ENCODE measurements at regions not wholly inside any gene's neighbourhood (a gene's known extent, or its start where the extent isn't known, plus 50 kb on each side); places are given as distances from the start of the nearest gene placed in this dataset.

DNA sequence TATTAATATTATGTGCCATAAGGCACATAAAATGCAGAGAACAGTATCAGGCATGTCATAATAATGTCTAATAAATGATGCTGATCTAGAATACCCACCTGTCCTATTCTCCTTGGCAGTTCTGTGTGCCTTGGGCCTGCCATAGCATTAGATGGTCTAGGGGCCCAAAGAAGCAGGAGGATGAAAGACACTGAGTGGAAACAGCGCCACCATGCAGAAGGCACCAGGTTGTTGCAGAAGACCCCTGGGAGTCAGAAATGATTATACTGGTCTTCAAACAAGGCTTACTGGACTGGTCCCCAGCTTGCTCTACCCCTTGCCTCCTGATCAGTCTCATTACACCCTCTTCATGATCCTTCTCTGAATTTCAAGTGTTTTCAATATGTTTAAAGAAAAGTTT, 353.3 kb downstream of the GRIN2B start:
- Histone ChIP-seq H2BK20ac (ENCODE audit: low read depth, low read length) (no peak overlapping the region), H4K5ac (ENCODE audit: low read depth, low read length) (no peak overlapping the region), H4K8ac (ENCODE audit: low read depth in 2 of 2, low read length in 2 of 2) (no peak overlapping the region), H3K4me2 (ENCODE audit: low read depth, low read length) (no peak overlapping the region), H2AK5ac (ENCODE audit: low read depth, low read length) (no peak overlapping the region), H3K4me1 (ENCODE audit: control insufficient read depth, insufficient read depth, low read length) (no peaks in the 10 kb centered on the region), H3K9me1 (ENCODE audit: insufficient read depth, low read length) (no peaks in the 10 kb centered on the region), H3K14ac (replicated peaks; ENCODE audit: low read depth, low read length) (no peak overlapping the region), H3K23ac (ENCODE audit: low read depth, low read length) (no peak overlapping the region), H3K79me1 (ENCODE audit: low read depth in 1 of 2, low read length in 2 of 2) (no peaks in the 10 kb centered on the region), H2BK120ac (ENCODE audit: low read depth, low read length) (no peak overlapping the region), H2BK15ac (ENCODE audit: low read depth, low read length) (no peak overlapping the region), H3K4ac (ENCODE audit: low read depth, low read length) (no peak overlapping the region), H4K20me1 (ENCODE audit: insufficient read depth, low read length) (no peaks in the 10 kb centered on the region), H3K18ac (ENCODE audit: low read depth, low read length) (no peak overlapping the region), H4K91ac (ENCODE audit: insufficient read depth, low read depth, low read length) (no peak overlapping the region), H3K27me3 (ENCODE audit: control insufficient read depth, insufficient read depth, low read length) (no peaks in the 10 kb centered on the region), H3K36me3 (ENCODE audit: control insufficient read depth, insufficient read depth, low read length) (no peaks in the 10 kb centered on the region), H3K56ac (ENCODE audit: extremely low read depth, insufficient read depth, low read length) (no peak overlapping the region), H3K27ac (ENCODE audit: insufficient read depth, low read length) (no peak overlapping the region), H2BK5ac (ENCODE audit: low read depth, low read length, poor library complexity, severe bottlenecking) (no peak overlapping the region), H3K9me3 (ENCODE audit: control insufficient read depth, insufficient read depth, low read length) (no peaks in the 10 kb centered on the region), H2AFZ (replicated peaks; ENCODE audit: low read length, poor library complexity) (no peak overlapping the region), H3K9ac (ENCODE audit: low read depth, low read length) (no peak overlapping the region), H2AK9ac (replicated peaks; ENCODE audit: low read depth, low read length, poor library complexity) (no peak overlapping the region), H3K4me3 (ENCODE audit: insufficient read depth, low read depth, low read length) (no peak overlapping the region)
- ChIA-PET POLR2A (ENCODE audit: unreplicated experiment) (no interaction called here), CTCF (no interaction called here)
- ATAC-seq (ENCODE audit: low read depth) = no peak
- dilution Hi-C loops (cut with HindIII; ENCODE audit: low sequenced_read_pairs, unreplicated experiment) (no loop called here), intact Hi-C loops (cut with micrococcal nuclease) (no loop called here), in situ Hi-C loops (cut with MboI; ENCODE audit: low sequenced_read_pairs) (no loop called here)
- no peak for DNase-seq
- BruUV-seq (replicated peaks) = no TSS peak
- no peak for TF ChIP-seq RAD21 (IDR thresholded peaks at IDR 0.05; ENCODE audit: low read length)
- no peak for TF ChIP-seq NFE2L2 (IDR thresholded peaks at IDR 0.05; ENCODE audit: low read depth, low read length)
- TF ChIP-seq RFX5 (IDR thresholded peaks at IDR 0.05; ENCODE audit: low read depth, low read length) = no peak
- no peak for TF ChIP-seq SMC3 (IDR thresholded peaks at IDR 0.05; ENCODE audit: low read depth, low read length)
- TF ChIP-seq BHLHE40 (IDR thresholded peaks at IDR 0.05; ENCODE audit: low read depth, low read length) = no peak
- TF ChIP-seq CHD1 (IDR thresholded peaks at IDR 0.05; ENCODE audit: low read depth, low read length) = no peak
- no peak for TF ChIP-seq MAFK (IDR thresholded peaks at IDR 0.05; ENCODE audit: low read depth, low read length)
- TF ChIP-seq, protein P1, sequence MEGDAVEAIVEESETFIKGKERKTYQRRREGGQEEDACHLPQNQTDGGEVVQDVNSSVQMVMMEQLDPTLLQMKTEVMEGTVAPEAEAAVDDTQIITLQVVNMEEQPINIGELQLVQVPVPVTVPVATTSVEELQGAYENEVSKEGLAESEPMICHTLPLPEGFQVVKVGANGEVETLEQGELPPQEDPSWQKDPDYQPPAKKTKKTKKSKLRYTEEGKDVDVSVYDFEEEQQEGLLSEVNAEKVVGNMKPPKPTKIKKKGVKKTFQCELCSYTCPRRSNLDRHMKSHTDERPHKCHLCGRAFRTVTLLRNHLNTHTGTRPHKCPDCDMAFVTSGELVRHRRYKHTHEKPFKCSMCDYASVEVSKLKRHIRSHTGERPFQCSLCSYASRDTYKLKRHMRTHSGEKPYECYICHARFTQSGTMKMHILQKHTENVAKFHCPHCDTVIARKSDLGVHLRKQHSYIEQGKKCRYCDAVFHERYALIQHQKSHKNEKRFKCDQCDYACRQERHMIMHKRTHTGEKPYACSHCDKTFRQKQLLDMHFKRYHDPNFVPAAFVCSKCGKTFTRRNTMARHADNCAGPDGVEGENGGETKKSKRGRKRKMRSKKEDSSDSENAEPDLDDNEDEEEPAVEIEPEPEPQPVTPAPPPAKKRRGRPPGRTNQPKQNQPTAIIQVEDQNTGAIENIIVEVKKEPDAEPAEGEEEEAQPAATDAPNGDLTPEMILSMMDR (conservative IDR thresholded peaks at IDR 0.05; ENCODE audit: low read depth, low read length) = no peak
- no peak for TF ChIP-seq CEBPB (IDR thresholded peaks at IDR 0.05; ENCODE audit: low read depth, low read length)
- TF ChIP-seq FOS (IDR thresholded peaks at IDR 0.05; ENCODE audit: low read depth, low read length) = no peak
- TF ChIP-seq MAZ (IDR thresholded peaks at IDR 0.05; ENCODE audit: borderline replicate concordance, low read depth, low read length) = no peak
- WGBS, 2 experiments (ENCODE audit: extremely low coverage in 2 of 2, insufficient read length in 1 of 2) = no CpG with 5 or more reads among the region's 1 CpG

Data from IMR-90 (cell line).